Skeletal muscle satellite cell (primary cell): ENCODE measurements at regions not wholly inside any gene's neighbourhood (a gene's known extent, or its start where the extent isn't known, plus 50 kb on each side); places are given as distances from the start of the nearest gene placed in this dataset.
"Not testable (repeated sequence)": the region's sequence is repeated elsewhere in the genome, so short reads cannot be mapped to it uniquely, and the experiment has no call there.

Source experiments
- H3K27me3 ChIP-seq: 2 replicates; pipeline ENCODE4 v1.7.0; 2013; ENCODE audit warnings: low read length; ENCODE audit not compliant: control insufficient read depth, insufficient read depth
- H3K36me3 ChIP-seq: 2 replicates; pipeline ENCODE4 v1.7.0; 2013; ENCODE audit warnings: mild to moderate bottlenecking, control low read depth, low read length; ENCODE audit not compliant: insufficient read depth
- H3K4me1 ChIP-seq: 2 replicates; pipeline ENCODE4 v1.7.0; 2013; ENCODE audit warnings: low read length; ENCODE audit not compliant: control insufficient read depth, insufficient read depth
- H3K4me2 ChIP-seq: 2 replicates; pipeline ENCODE4 v1.7.0; 2013; ENCODE audit warnings: mild to moderate bottlenecking, low read length
- H3K4me3 ChIP-seq: 2 replicates; pipeline ENCODE4 v1.7.0; 2013; ENCODE audit warnings: low read length
- H3K9ac ChIP-seq: 2 replicates; pipeline ENCODE4 v1.7.0; 2013; ENCODE audit warnings: mild to moderate bottlenecking, low read depth, low read length, moderate library complexity
- H3K9me3 ChIP-seq: replicated peaks from 2 replicates; pipeline ENCODE4 v1.7.0; 2013; ENCODE audit warnings: mild to moderate bottlenecking, control low read depth, low read length

- peaks cover 6% of the 10 kb centered on the region for H3K9me3 ChIP-seq
- no peak overlapping the region for H3K4me2 ChIP-seq
- no peaks in the 10 kb centered on the region for H3K36me3 ChIP-seq
- H3K4me1 ChIP-seq, result peaks cover 10% of the 10 kb centered on the region
- peaks cover 37% of the 10 kb centered on the region for H3K27me3 ChIP-seq
- H3K4me3 ChIP-seq, result no peak overlapping the region
- no peak overlapping the region for H3K9ac ChIP-seq
Measured at GRCh38 chr3:194262925-194263305, 88.2 kb downstream of the CPN2 start.

- not testable (repeated sequence) for H3K36me3 ChIP-seq
- peak overlapping the region; percentile 65 for H3K4me3 ChIP-seq
Measured at GRCh38 chr3:194264631-194265504, 86.3 kb downstream of the CPN2 start.

GRCh38 chr3:194265505-194265892 is 85.6 kb downstream of the CPN2 start:
- Histone ChIP-seq H3K4me3 (peak overlapping the region; percentile 65), H3K4me1 (peaks cover 19% of the 10 kb centered on the region), H3K4me2 (peak overlapping the region; percentile 84), H3K9ac (peak overlapping the region; percentile 16), H3K36me3 (no peaks in the 10 kb centered on the region), H3K9me3 (no peaks in the 10 kb centered on the region), H3K27me3 (peaks cover 33% of the 10 kb centered on the region)

More at GRCh38 chr3:194264631-194265504, 86.3 kb downstream of the CPN2 start:
- Histone ChIP-seq H3K9ac (peak overlapping the region; percentile 16), H3K4me2 (peak overlapping the region; percentile 84), H3K4me1 (peaks cover 15% of the 10 kb centered on the region), H3K27me3 (peaks cover 33% of the 10 kb centered on the region)
- not testable (repeated sequence) for H3K9me3 ChIP-seq

GRCh38 chr3:194265996-194266964 is 84.8 kb downstream of the CPN2 start:
- Histone ChIP-seq H3K4me1 (peaks cover 27% of the 10 kb centered on the region), H3K27me3 (peaks cover 26% of the 10 kb centered on the region), H3K4me2 (peak overlapping the region; percentile 84), H3K9me3 (no peaks in the 10 kb centered on the region), H3K9ac (no peak overlapping the region), H3K4me3 (peak overlapping the region; percentile 65), H3K36me3 (no peaks in the 10 kb centered on the region)

- Histone ChIP-seq H3K4me3 (no peak overlapping the region), H3K4me1 (peaks cover 31% of the 10 kb centered on the region), H3K27me3 (peaks cover 16% of the 10 kb centered on the region), H3K9me3 (no peaks in the 10 kb centered on the region), H3K4me2 (no peak overlapping the region), H3K9ac (no peak overlapping the region), H3K36me3 (no peaks in the 10 kb centered on the region)
Measured at GRCh38 chr3:194267744-194268653, 83.1 kb downstream of the CPN2 start.

GRCh38 chr3:194268654-194269512 is 82.2 kb downstream of the CPN2 start:
- Histone ChIP-seq H3K4me1 (peaks cover 31% of the 10 kb centered on the region), H3K36me3 (no peaks in the 10 kb centered on the region), H3K27me3 (peaks cover 12% of the 10 kb centered on the region), H3K4me2 (no peak overlapping the region), H3K9me3 (no peaks in the 10 kb centered on the region), H3K9ac (no peak overlapping the region), H3K4me3 (no peak overlapping the region)

GRCh38 chr3:194269610-194270145 is 81.5 kb downstream of the CPN2 start:
- peaks cover 12% of the 10 kb centered on the region for H3K27me3 ChIP-seq
- no peaks in the 10 kb centered on the region for H3K9me3 ChIP-seq
- H3K4me2 ChIP-seq, result peak overlapping the region; percentile 28
- H3K9ac ChIP-seq, result no peak overlapping the region
- peaks cover 31% of the 10 kb centered on the region for H3K4me1 ChIP-seq
- H3K36me3 ChIP-seq, result no peaks in the 10 kb centered on the region
- H3K4me3 ChIP-seq, result no peak overlapping the region

GRCh38 chr3:194270627-194271459 is 80.3 kb downstream of the CPN2 start:
- Histone ChIP-seq H3K9ac (peak overlapping the region; percentile 67), H3K9me3 (no peaks in the 10 kb centered on the region), H3K4me3 (peak overlapping the region; percentile 34), H3K4me2 (peak overlapping the region; percentile 54), H3K27me3 (peaks cover 12% of the 10 kb centered on the region), H3K36me3 (no peaks in the 10 kb centered on the region), H3K4me1 (peaks cover 22% of the 10 kb centered on the region)

- H3K36me3 ChIP-seq, result no peaks in the 10 kb centered on the region
- H3K27me3 ChIP-seq, result peaks cover 10% of the 10 kb centered on the region
- peak overlapping the region; percentile 54 for H3K4me2 ChIP-seq
- no peaks in the 10 kb centered on the region for H3K9me3 ChIP-seq
- H3K4me3 ChIP-seq, result no peak overlapping the region
- peak overlapping the region; percentile 67 for H3K9ac ChIP-seq
- peaks cover 21% of the 10 kb centered on the region for H3K4me1 ChIP-seq
Measured at GRCh38 chr3:194271460-194272035, 79.6 kb downstream of the CPN2 start.
